DOHH2 (cell line): ENCODE measurements at regions not wholly inside any gene's neighbourhood (a gene's known extent, or its start where the extent isn't known, plus 50 kb on each side); places are given as distances from the start of the nearest gene placed in this dataset.

Source experiments
- H3F3A ChIP-seq: fragments of 200-600 bp; sonication (generic), shearing (Covaris generic); 2 replicates; pipeline ENCODE4 v1.6.0; 2016; ENCODE audit warnings: antibody characterized with exemption, mild to moderate bottlenecking; ENCODE audit not compliant: control insufficient read depth, insufficient read depth
- H3K27ac ChIP-seq: fragments of 200-600 bp; sonication (generic); 2 replicates; pipeline ENCODE4 v1.5.1; 2014; ENCODE audit warnings: low read depth, mild to moderate bottlenecking, low read length, moderate library complexity
- H3K27me3 ChIP-seq: fragments of 200-600 bp; sonication (generic); 2 replicates; pipeline ENCODE4 v1.6.1; 2014; ENCODE audit warnings: mild to moderate bottlenecking, low read length, mixed read lengths; ENCODE audit not compliant: control insufficient read depth
- H3K36me3 ChIP-seq: fragments of 200-600 bp; sonication (generic); 2 replicates; pipeline ENCODE4 v1.6.1; 2014; ENCODE audit warnings: mild to moderate bottlenecking, low read length, moderate library complexity, mixed read lengths; ENCODE audit not compliant: control insufficient read depth
- H3K4me1 ChIP-seq: fragments of 200-600 bp; sonication (generic); 2 replicates; pipeline ENCODE4 v1.6.1; 2014; ENCODE audit warnings: mild to moderate bottlenecking, low read length, mixed read lengths; ENCODE audit not compliant: control insufficient read depth
- H3K4me2 ChIP-seq: fragments of 200-600 bp; sonication (generic); 2 replicates; pipeline ENCODE4 v1.6.0; 2014; ENCODE audit warnings: mild to moderate bottlenecking, low read length, moderate library complexity
- H3K4me3 ChIP-seq: fragments of 200-600 bp; sonication (generic); 2 replicates; pipeline ENCODE4 v1.5.1; 2014; ENCODE audit warnings: mild to moderate bottlenecking, low read length, mixed read lengths
- H3K79me2 ChIP-seq: fragments of 200-600 bp; sonication (generic); 2 replicates; pipeline ENCODE4 v1.6.1; 2014; ENCODE audit warnings: mild to moderate bottlenecking, low read length, mixed read lengths; ENCODE audit not compliant: control insufficient read depth
- H3K9me2 ChIP-seq: fragments of 200-600 bp; sonication (generic); replicated peaks from 2 replicates; pipeline ENCODE4 v1.6.1; 2014; ENCODE audit warnings: mild to moderate bottlenecking, low read length, mixed read lengths; ENCODE audit not compliant: control insufficient read depth
- H3K9me3 ChIP-seq: fragments of 200-600 bp; sonication (generic); 2 replicates; pipeline ENCODE4 v1.6.1; 2014; ENCODE audit warnings: antibody characterized with exemption, low read length, mixed read lengths; ENCODE audit not compliant: control insufficient read depth, insufficient read depth
- H4K20me1 ChIP-seq: fragments of 200-600 bp; sonication (generic); 2 replicates; pipeline ENCODE4 v1.6.0; 2014; ENCODE audit warnings: low read depth, mild to moderate bottlenecking, antibody characterized with exemption, low read length, moderate library complexity; ENCODE audit not compliant: control insufficient read depth, insufficient read depth
- CTCF ChIP-seq: fragments of 200-600 bp; sonication (generic); IDR thresholded peaks from one replicate; pipeline ENCODE4 v1.5.1; 2014; ENCODE audit warnings: antibody characterized with exemption, mild to moderate bottlenecking, low read depth, low read length; ENCODE audit not compliant: poor library complexity, severe bottlenecking
- EZH2phosphoT487 ChIP-seq: fragments of 200-600 bp; sonication (generic); IDR thresholded peaks from 2 replicates; pipeline ENCODE4 v1.6.1; 2017; ENCODE audit warnings: borderline replicate concordance, mild to moderate bottlenecking, antibody characterized with exemption, low read length, moderate library complexity, mixed read lengths

DNA sequence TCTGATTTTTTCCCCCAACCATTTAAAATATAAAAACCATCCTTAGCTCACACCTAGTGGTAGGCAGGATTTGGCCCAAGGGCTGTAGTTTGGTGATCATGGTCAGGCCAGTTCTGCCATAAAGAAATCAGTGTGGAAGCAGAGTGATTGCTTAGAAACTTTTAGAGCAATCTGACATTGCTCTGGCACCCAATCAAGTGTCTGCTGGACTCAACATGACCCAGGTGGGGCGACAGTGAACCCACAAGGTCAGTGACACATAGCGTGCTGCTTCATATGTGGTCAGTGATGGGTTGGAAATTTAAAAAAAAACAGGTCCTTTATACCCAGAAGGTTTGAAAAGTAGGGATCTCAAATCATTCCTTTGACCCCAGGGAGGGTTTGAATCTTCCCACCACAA lies 107.9 kb downstream of the BANF2 start:
- TF ChIP-seq EZH2phosphoT487 (no peak), CTCF (no peak)
- Histone ChIP-seq H3K36me3 (no peaks in the 10 kb centered on the region), H4K20me1 (no peaks in the 10 kb centered on the region), H3K9me2 (no peaks in the 10 kb centered on the region), H3K4me3 (no peak overlapping the region), H3K27ac (no peak overlapping the region), H3K4me2 (no peak overlapping the region), H3F3A (peaks cover 3% of the 10 kb centered on the region), H3K9me3 (no peaks in the 10 kb centered on the region), H3K79me2 (no peaks in the 10 kb centered on the region), H3K27me3 (no peaks in the 10 kb centered on the region), H3K4me1 (peaks cover 41% of the 10 kb centered on the region)

- Histone ChIP-seq H3K4me3 (no peak overlapping the region), H3F3A (peaks cover 1% of the 10 kb centered on the region), H4K20me1 (no peaks in the 10 kb centered on the region), H3K27ac (no peak overlapping the region), H3K36me3 (no peaks in the 10 kb centered on the region), H3K4me2 (no peak overlapping the region), H3K79me2 (no peaks in the 10 kb centered on the region), H3K27me3 (no peaks in the 10 kb centered on the region), H3K9me2 (no peaks in the 10 kb centered on the region), H3K9me3 (no peaks in the 10 kb centered on the region), H3K4me1 (peaks cover 33% of the 10 kb centered on the region)
- TF ChIP-seq EZH2phosphoT487 (no peak), CTCF (no peak)
Observed at GRCh38 chr20:17806739-17807441, 107.1 kb downstream of the BANF2 start.

- Histone ChIP-seq H3K27me3 (no peaks in the 10 kb centered on the region), H3K79me2 (no peaks in the 10 kb centered on the region), H3F3A (no peaks in the 10 kb centered on the region; the same call in 1 of the 2 replicates), H4K20me1 (no peaks in the 10 kb centered on the region), H3K27ac (no peak overlapping the region), H3K36me3 (no peaks in the 10 kb centered on the region), H3K9me2 (no peaks in the 10 kb centered on the region), H3K4me2 (no peak overlapping the region), H3K9me3 (no peaks in the 10 kb centered on the region), H3K4me1 (peaks cover 26% of the 10 kb centered on the region), H3K4me3 (no peak overlapping the region)
- no peak for TF ChIP-seq EZH2phosphoT487
- TF ChIP-seq CTCF, result no peak
Observed at GRCh38 chr20:17806107-17806506, 106.3 kb downstream of the BANF2 start.
